PC-3 (cell line): ENCODE measurements at regions not wholly inside any gene's neighbourhood (a gene's known extent, or its start where the extent isn't known, plus 50 kb on each side); places are given as distances from the start of the nearest gene placed in this dataset.
"Not testable (repeated sequence)": the region's sequence is repeated elsewhere in the genome, so short reads cannot be mapped to it uniquely, and the experiment has no call there.

Experiments used
- ATAC-seq: fragments of 200-7000 bp; cut with Tn5 transposase; 2 replicates; pipeline ENCODE4 v1.9.1; 2020; ENCODE audit warnings: mild to moderate bottlenecking, moderate library complexity
- BruUV-seq: library from RNA; stranded (reverse); fragments of 400-500 nt; replicated peaks from 2 replicates; lab custom pipeline; 2021; lab: Mats Ljungman, UMichigan
- CTCF ChIA-PET: fragments of 300-600 bp; sonication (Branson Sonifier 250); formaldehyde crosslinking; loops from one replicate; lab custom pipeline; 2022; ENCODE audit warnings: antibody characterized with exemption; lab: Charles Lee
- POLR2A ChIA-PET: fragments of 300-600 bp; sonication (Branson Sonifier 250); formaldehyde crosslinking; loops from one replicate; lab custom pipeline; 2022; ENCODE audit warnings: antibody characterized with exemption; ENCODE audit not compliant: unreplicated experiment; lab: Charles Lee
- DNase-seq: peaks from one replicate; pipeline ENCODE4 v3.0.0-alpha.2; 2015
- H2AFZ ChIP-seq: fragments of 300-600 bp; sonication (generic); 2 replicates; pipeline ENCODE4 v1.6.0; 2016; ENCODE audit warnings: antibody characterized with exemption, low read length
- H3F3A ChIP-seq: fragments of 300-600 bp; sonication (generic); one replicate; pipeline ENCODE4 v1.6.0; 2017; ENCODE audit warnings: antibody characterized with exemption, low read length, control low read depth, mild to moderate bottlenecking; ENCODE audit not compliant: unreplicated experiment
- H3K27ac ChIP-seq: fragments of 300-600 bp; sonication (generic); 2 replicates; pipeline ENCODE4 v1.5.1; 2016; ENCODE audit warnings: mild to moderate bottlenecking, low read length
- H3K27me3 ChIP-seq: fragments of 300-600 bp; sonication (generic); 2 replicates; pipeline ENCODE4 v1.6.1; 2016; ENCODE audit warnings: low read length, mixed read lengths
- H3K36me3 ChIP-seq: fragments of 300-600 bp; sonication (generic); 2 replicates; pipeline ENCODE4 v1.6.1; 2016; ENCODE audit warnings: low read depth, mixed run types, low read length, mixed read lengths
- H3K4me1 ChIP-seq: fragments of 300-600 bp; sonication (generic); 2 replicates; pipeline ENCODE4 v1.5.1; 2016; ENCODE audit warnings: low read length; ENCODE audit not compliant: insufficient read depth
- H3K4me2 ChIP-seq: fragments of 300-600 bp; sonication (generic); 2 replicates; pipeline ENCODE4 v1.6.0; 2016; ENCODE audit warnings: low read length
- H3K4me3 ChIP-seq: fragments of 300-600 bp; sonication (generic); 2 replicates; pipeline ENCODE4 v1.5.1; 2016; ENCODE audit warnings: mild to moderate bottlenecking, low read length, mixed read lengths
- H3K79me2 ChIP-seq: fragments of 300-600 bp; sonication (generic); 2 replicates; pipeline ENCODE4 v1.6.1; 2017; ENCODE audit warnings: low read length, mixed read lengths
- H3K9ac ChIP-seq: fragments of 300-600 bp; sonication (generic); 2 replicates; pipeline ENCODE4 v1.6.0; 2016; ENCODE audit warnings: mild to moderate bottlenecking, low read length
- H3K9me2 ChIP-seq: fragments of 300-600 bp; sonication (generic); replicated peaks from 2 replicates; pipeline ENCODE4 v1.6.1; 2016; ENCODE audit warnings: mixed run types, low read length, mixed read lengths
- H3K9me3 ChIP-seq: fragments of 300-600 bp; sonication (generic); 2 replicates; pipeline ENCODE4 v1.6.1; 2016; ENCODE audit warnings: low read length, mixed read lengths
- H4K20me1 ChIP-seq: fragments of 300-600 bp; sonication (generic); 2 replicates; pipeline ENCODE4 v1.6.1; 2016; ENCODE audit warnings: low read length, mixed read lengths
- CTCF ChIP-seq: fragments of 300-600 bp; sonication (generic); conservative IDR thresholded peaks from 2 replicates; pipeline ENCODE4 v1.5.1; 2017; ENCODE audit warnings: antibody characterized with exemption, low read depth, mild to moderate bottlenecking, low read length
- EZH2 ChIP-seq: fragments of 300-600 bp; sonication (generic); IDR thresholded peaks from one replicate; pipeline ENCODE4 v1.6.1; 2017; ENCODE audit warnings: antibody characterized with exemption, mild to moderate bottlenecking, low read length; ENCODE audit not compliant: unreplicated experiment
- EZH2phosphoT487 ChIP-seq: fragments of 300-600 bp; sonication (generic); IDR thresholded peaks from 2 replicates; pipeline ENCODE4 v1.6.1; 2018; ENCODE audit warnings: mild to moderate bottlenecking, antibody characterized with exemption, low read length, borderline replicate concordance
- intact Hi-C: fragments of 100-400 bp; cut with micrococcal nuclease; formaldehyde crosslinking; loops from 2 replicates; pipeline ENCODE4 v1.9.0; 2023

DNA sequence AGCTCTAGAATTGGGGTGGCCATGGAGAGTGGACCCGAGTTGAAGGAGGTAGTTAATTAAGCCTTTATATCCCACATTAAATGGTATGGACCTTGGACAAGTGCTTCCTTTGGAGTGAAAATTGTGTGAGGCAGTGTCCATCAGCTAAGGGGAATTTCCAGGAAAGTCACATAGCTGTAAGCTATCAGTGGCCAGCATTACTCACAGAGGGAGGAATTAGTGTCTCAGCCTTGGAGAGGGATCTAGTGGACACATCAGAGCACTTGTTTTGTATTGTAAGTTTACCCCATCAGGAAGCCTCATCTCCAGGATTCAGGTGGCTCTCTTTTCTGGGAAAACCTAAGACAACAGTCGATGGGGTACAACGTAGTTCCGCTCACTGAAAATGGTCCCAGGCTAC, 416.7 kb downstream of the TFEC start:
- Histone ChIP-seq H3K4me3 (no peak overlapping the region), H3K27me3 (no peaks in the 10 kb centered on the region), H3K9ac (no peak overlapping the region), H2AFZ (no peak overlapping the region), H3F3A (no peaks in the 10 kb centered on the region), H4K20me1 (no peaks in the 10 kb centered on the region), H3K79me2 (no peaks in the 10 kb centered on the region), H3K36me3 (no peaks in the 10 kb centered on the region), H3K9me2 (no peaks in the 10 kb centered on the region), H3K4me2 (no peak overlapping the region), H3K27ac (no peak overlapping the region), H3K9me3 (no peaks in the 10 kb centered on the region), H3K4me1 (peaks cover 7% of the 10 kb centered on the region)
- ChIA-PET POLR2A (no interaction called here), CTCF (no interaction called here)
- intact Hi-C loops, result no loop called here
- DNase-seq, result no peak
- ATAC-seq, result no peak
- TF ChIP-seq EZH2 (no peak), EZH2phosphoT487 (no peak), CTCF (no peak)
- BruUV-seq, result no TSS peak

DNA sequence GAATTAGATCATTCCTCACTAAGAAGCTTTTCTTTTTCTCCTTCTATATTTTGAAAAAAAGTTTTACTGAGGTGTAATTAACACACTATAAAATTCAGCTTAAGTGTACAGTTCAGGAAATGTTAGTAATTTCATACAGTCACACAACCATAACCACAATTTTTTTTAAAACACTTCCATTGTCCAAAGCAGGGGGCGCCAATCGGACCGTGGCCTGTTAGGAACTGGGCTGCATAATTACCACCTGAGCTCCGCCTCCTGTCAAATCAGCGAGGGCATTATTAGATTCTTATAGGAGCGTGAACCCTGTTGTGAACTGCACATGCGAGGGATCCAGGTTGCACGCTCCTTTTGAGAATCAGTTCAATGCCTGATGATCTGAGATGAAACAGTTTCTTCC, 427.1 kb downstream of the TFEC start:
- intact Hi-C loops, result no loop called here
- TF ChIP-seq EZH2, result no peak
- TF ChIP-seq CTCF, result no peak; the same call in 1 of the 2 replicates
- no peak for TF ChIP-seq EZH2phosphoT487
- no peaks in the 10 kb centered on the region for H3F3A ChIP-seq
- H4K20me1 ChIP-seq, result no peaks in the 10 kb centered on the region
- no peak for DNase-seq
- H3K4me2 ChIP-seq, result no peak overlapping the region
- POLR2A ChIA-PET, result no interaction called here
- no TSS peak for BruUV-seq
- no peaks in the 10 kb centered on the region for H3K4me1 ChIP-seq
- no peaks in the 10 kb centered on the region for H3K27me3 ChIP-seq
- no peaks in the 10 kb centered on the region for H3K79me2 ChIP-seq
- no peak overlapping the region for H2AFZ ChIP-seq
- no peaks in the 10 kb centered on the region for H3K36me3 ChIP-seq
- CTCF ChIA-PET, result no interaction called here
- no peak overlapping the region for H3K4me3 ChIP-seq
- no peak for ATAC-seq
- no peak overlapping the region for H3K27ac ChIP-seq
- H3K9me3 ChIP-seq, result no peaks in the 10 kb centered on the region
- H3K9ac ChIP-seq, result no peak overlapping the region
- H3K9me2 ChIP-seq, result no peaks in the 10 kb centered on the region

- no TSS peak for BruUV-seq
- Histone ChIP-seq H3K9ac (no peak overlapping the region), H3K9me3 (no peaks in the 10 kb centered on the region), H3K4me3 (no peak overlapping the region), H3K4me2 (no peak overlapping the region), H3K27me3 (no peaks in the 10 kb centered on the region), H3K79me2 (no peaks in the 10 kb centered on the region), H3F3A (no peaks in the 10 kb centered on the region), H4K20me1 (no peaks in the 10 kb centered on the region), H3K9me2 (no peaks in the 10 kb centered on the region), H3K36me3 (no peaks in the 10 kb centered on the region), H3K4me1 (no peaks in the 10 kb centered on the region), H3K27ac (no peak overlapping the region), H2AFZ (no peak overlapping the region)
- intact Hi-C loops, result no loop called here
- ChIA-PET POLR2A (no interaction called here), CTCF (no interaction called here)
- no peak for TF ChIP-seq CTCF
- TF ChIP-seq EZH2, result no peak
- no peak for TF ChIP-seq EZH2phosphoT487
- DNase-seq (no peak), ATAC-seq (no peak)
Observed at GRCh38 chr7:115600207-115600606, 430.4 kb downstream of the TFEC start.

GRCh38 chr7:115599184-115599583, 431.4 kb downstream of the TFEC start:
- H3K4me3 ChIP-seq, CTCF ChIA-PET, H2AFZ ChIP-seq, H3K4me1 ChIP-seq, H3F3A ChIP-seq, H3K9me3 ChIP-seq, H3K79me2 ChIP-seq, H3K36me3 ChIP-seq, H3K27ac ChIP-seq, ATAC-seq, POLR2A ChIA-PET, H3K9ac ChIP-seq, H3K4me2 ChIP-seq, H3K27me3 ChIP-seq, BruUV-seq, intact Hi-C loops, DNase-seq, H3K9me2 ChIP-seq, H4K20me1 ChIP-seq: not testable (repeated sequence)

DNA sequence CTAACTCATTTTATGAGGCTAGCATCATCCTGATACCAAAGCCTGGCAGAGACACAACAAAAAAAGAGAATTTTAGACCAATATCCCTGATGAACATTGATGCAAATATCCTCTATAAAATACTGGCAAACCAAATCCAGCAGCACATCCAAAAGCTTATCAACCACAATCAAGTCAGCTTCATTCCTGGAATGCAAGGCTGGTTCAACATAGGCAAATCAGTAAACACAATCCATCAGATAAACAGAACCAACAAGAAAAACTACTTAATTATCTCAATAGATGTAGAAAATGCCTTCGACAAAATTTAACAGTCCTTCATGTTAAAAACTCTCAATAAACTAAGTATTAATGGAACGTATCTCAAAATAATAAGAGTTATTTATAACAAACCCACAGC, 433.3 kb downstream of the TFEC start:
- H2AFZ ChIP-seq, BruUV-seq, intact Hi-C loops, H3K9ac ChIP-seq, H3K79me2 ChIP-seq, H3K27ac ChIP-seq, H3K4me2 ChIP-seq, H3K4me1 ChIP-seq, H3K27me3 ChIP-seq, H3K9me3 ChIP-seq, H3K4me3 ChIP-seq, H3K36me3 ChIP-seq, H3K9me2 ChIP-seq, POLR2A ChIA-PET, H3F3A ChIP-seq, ATAC-seq, DNase-seq, H4K20me1 ChIP-seq, CTCF ChIA-PET: not testable (repeated sequence)
